ENCODE measurements at regions not wholly inside any gene's neighbourhood (a gene's known extent, or its start where the extent isn't known, plus 50 kb on each side); places are given as distances from the start of the nearest gene placed in this dataset.

GRCh38 chr1:168897249-168897648 is 168.2 kb upstream of the DPT start:
- Mint-ChIP-seq H3K9me3 (no peaks in the 10 kb centered on the region), H3K4me3 (no peak overlapping the region), H3K27ac (no peak overlapping the region), H3K36me3 (ENCODE audit: low read depth) (no peaks in the 10 kb centered on the region), H3K4me1 (no peaks in the 10 kb centered on the region), H3K27me3 (peaks cover 31% of the 10 kb centered on the region)
- CTCF ChIA-PET, result no interaction called here
- POLR2A ChIA-PET, result no interaction called here
- no peak for DNase-seq

DNA sequence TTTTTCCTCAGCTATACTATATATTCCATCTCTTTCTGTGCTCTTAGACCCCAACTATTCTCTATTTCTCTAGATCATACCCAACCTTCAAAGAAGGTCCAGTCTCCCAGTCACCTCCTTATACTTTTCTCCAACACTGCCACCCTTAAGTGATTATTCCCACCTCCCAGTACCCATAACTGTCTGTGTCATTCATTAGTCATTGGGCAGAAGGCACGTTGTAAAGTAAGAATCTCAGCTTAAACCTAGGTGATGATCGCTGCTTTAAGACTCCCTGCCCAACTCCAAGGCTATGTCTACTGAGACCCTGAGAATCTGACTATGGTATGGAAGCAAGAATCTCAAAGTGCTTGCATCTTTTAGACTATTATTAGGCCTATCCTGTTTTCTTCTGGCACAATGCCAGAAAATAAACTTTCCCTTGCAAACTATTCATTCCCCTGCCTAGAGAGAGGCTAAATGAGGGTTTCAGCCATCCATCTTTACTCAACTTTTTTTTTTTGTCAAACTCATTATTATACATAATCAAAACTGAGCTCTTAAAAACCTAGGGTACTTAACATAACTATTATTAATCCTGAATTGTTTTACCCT is 174.3 kb upstream of the DPT start:
- Mint-ChIP-seq H3K27me3 (peaks cover 6% of the 10 kb centered on the region), H3K9me3 (no peaks in the 10 kb centered on the region), H3K4me3 (no peak overlapping the region), H3K27ac (no peak overlapping the region), H3K36me3 (ENCODE audit: low read depth) (no peaks in the 10 kb centered on the region), H3K4me1 (no peaks in the 10 kb centered on the region)
- CTCF ChIA-PET, result no interaction called here
- POLR2A ChIA-PET, result no interaction called here
- no peak for DNase-seq

GRCh38 chr1:168905633-168906032 is 176.6 kb upstream of the DPT start:
- Mint-ChIP-seq H3K9me3 (no peaks in the 10 kb centered on the region), H3K36me3 (ENCODE audit: low read depth) (no peaks in the 10 kb centered on the region), H3K4me1 (no peaks in the 10 kb centered on the region), H3K27ac (no peak overlapping the region), H3K27me3 (peaks cover 8% of the 10 kb centered on the region), H3K4me3 (no peak overlapping the region)
- DNase-seq, result no peak
- POLR2A ChIA-PET, result no interaction called here
- CTCF ChIA-PET, result no interaction called here

- Mint-ChIP-seq H3K4me1 (no peaks in the 10 kb centered on the region), H3K27me3 (peaks cover 5% of the 10 kb centered on the region), H3K36me3 (ENCODE audit: low read depth) (no peaks in the 10 kb centered on the region), H3K27ac (no peak overlapping the region), H3K4me3 (no peak overlapping the region), H3K9me3 (no peaks in the 10 kb centered on the region)
- ChIA-PET POLR2A (no interaction called here), CTCF (no interaction called here)
- DNase-seq, result no peak
Observed at GRCh38 chr1:168906367-168906766, 177.4 kb upstream of the DPT start.

DNA sequence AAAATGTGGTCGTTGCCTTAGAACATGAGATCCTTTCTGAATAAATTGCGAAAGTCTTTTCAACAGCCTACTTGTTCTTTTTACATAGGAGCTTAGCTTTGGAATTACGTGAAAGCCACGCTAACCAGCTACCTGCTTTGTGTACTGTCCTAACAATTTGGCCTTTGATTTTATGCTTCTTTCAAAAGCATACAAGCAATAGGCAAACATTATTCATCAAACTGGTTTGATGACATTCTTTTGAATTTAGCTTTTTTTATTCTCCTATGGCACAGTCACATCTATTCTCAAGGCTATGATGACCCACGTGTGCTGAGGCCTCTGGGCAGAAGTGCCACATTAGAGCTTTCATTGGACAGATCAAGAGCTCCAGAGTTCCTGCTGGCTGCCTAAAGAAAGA is 178.0 kb upstream of the DPT start:
- DNase-seq, result no peak
- Mint-ChIP-seq H3K4me1 (no peaks in the 10 kb centered on the region), H3K36me3 (ENCODE audit: low read depth) (no peaks in the 10 kb centered on the region), H3K4me3 (no peak overlapping the region), H3K9me3 (no peaks in the 10 kb centered on the region), H3K27me3 (peaks cover 4% of the 10 kb centered on the region), H3K27ac (no peak overlapping the region)
- ChIA-PET CTCF (no interaction called here), POLR2A (no interaction called here)

GRCh38 chr1:168907786-168908348 is 178.9 kb upstream of the DPT start:
- POLR2A ChIA-PET, result no interaction called here

DNA sequence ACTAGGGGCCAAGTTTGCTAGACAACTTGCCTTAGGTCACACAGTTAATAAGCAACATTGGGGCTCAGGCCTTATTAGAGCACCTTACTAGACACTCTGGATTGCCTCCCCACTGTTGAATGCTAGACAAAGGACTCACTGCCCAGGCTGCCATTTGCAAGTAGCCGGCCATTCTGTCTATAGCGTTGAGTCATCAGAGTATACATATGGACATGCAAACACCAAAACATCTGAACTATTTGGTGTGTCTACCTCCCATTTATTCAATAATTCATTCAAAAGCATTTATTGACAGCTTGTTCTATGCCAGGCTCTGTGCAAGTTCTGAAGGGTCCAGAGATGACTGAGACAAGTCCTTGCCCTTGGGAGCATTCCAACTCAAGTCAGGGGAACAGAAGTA is 181.4 kb upstream of the DPT start:
- H3K27ac Mint-ChIP-seq, result no peak overlapping the region
- no peaks in the 10 kb centered on the region for H3K9me3 Mint-ChIP-seq
- CTCF ChIA-PET, result no interaction called here
- DNase-seq, result no peak
- no peaks in the 10 kb centered on the region for H3K4me1 Mint-ChIP-seq
- no peaks in the 10 kb centered on the region for H3K36me3 Mint-ChIP-seq (ENCODE audit: low read depth)
- peaks cover 4% of the 10 kb centered on the region for H3K27me3 Mint-ChIP-seq
- no peak overlapping the region for H3K4me3 Mint-ChIP-seq
- POLR2A ChIA-PET, result no interaction called here

More at GRCh38 chr1:168907786-168908348, 178.9 kb upstream of the DPT start:
- no peak for DNase-seq
- peaks cover 4% of the 10 kb centered on the region for H3K27me3 Mint-ChIP-seq
- no peaks in the 10 kb centered on the region for H3K36me3 Mint-ChIP-seq (ENCODE audit: low read depth)
- no peak overlapping the region for H3K27ac Mint-ChIP-seq
- H3K4me3 Mint-ChIP-seq, result no peak overlapping the region
- no peaks in the 10 kb centered on the region for H3K9me3 Mint-ChIP-seq
- no peaks in the 10 kb centered on the region for H3K4me1 Mint-ChIP-seq
- CTCF ChIA-PET, result no interaction called here

- Mint-ChIP-seq H3K27me3 (peaks cover 4% of the 10 kb centered on the region), H3K36me3 (ENCODE audit: low read depth) (no peaks in the 10 kb centered on the region)
- POLR2A ChIA-PET, result no interaction called here
Observed at GRCh38 chr1:168911370-168911769, 182.4 kb upstream of the DPT start.

GRCh38 chr1:168913711-168914463 is 184.9 kb upstream of the DPT start:
- ChIA-PET POLR2A (no interaction called here), CTCF (no interaction called here)
- no peak overlapping the region for H3K4me3 Mint-ChIP-seq
- no peak overlapping the region for H3K27ac Mint-ChIP-seq
- no peaks in the 10 kb centered on the region for H3K36me3 Mint-ChIP-seq (ENCODE audit: low read depth)
- no peaks in the 10 kb centered on the region for H3K4me1 Mint-ChIP-seq
- no peak for DNase-seq
- H3K9me3 Mint-ChIP-seq, result no peaks in the 10 kb centered on the region
- H3K27me3 Mint-ChIP-seq, result peaks cover 2% of the 10 kb centered on the region

More at GRCh38 chr1:168911370-168911769, 182.4 kb upstream of the DPT start:
- no peak overlapping the region for H3K4me3 Mint-ChIP-seq
- DNase-seq, result no peak
- no peaks in the 10 kb centered on the region for H3K4me1 Mint-ChIP-seq
- H3K27ac Mint-ChIP-seq, result no peak overlapping the region
- CTCF ChIA-PET, result interaction anchor here (0.7 kb wide), 1 partner anchor 46 kb away, joined by 3 read pairs; no protein-coding TSS in a partner anchor
- no peaks in the 10 kb centered on the region for H3K9me3 Mint-ChIP-seq

DNA sequence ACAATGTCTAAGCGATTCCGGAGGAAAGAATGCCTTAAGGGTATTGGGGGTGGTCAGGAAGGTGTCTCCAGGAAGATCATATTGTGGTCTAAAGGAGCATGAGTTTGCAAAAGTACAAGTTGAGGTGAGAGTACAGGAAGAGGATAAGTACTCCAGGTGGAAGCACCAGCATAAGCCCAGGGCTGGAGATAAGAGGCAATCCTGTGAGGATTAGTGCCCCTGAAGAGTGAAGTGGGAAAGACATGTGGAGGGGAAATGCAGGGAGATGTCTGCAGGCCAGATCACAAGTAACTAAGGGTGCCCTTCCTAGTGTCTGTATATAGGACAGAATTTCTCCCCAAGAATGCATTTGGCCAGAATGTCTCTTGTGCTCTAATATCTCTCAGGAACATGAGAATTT is 188.3 kb upstream of the DPT start:
- ChIA-PET POLR2A (no interaction called here), CTCF (no interaction called here)
- Mint-ChIP-seq H3K27me3 (no peaks in the 10 kb centered on the region), H3K27ac (no peak overlapping the region), H3K4me1 (peaks cover 13% of the 10 kb centered on the region), H3K36me3 (ENCODE audit: low read depth) (no peaks in the 10 kb centered on the region), H3K4me3 (no peak overlapping the region), H3K9me3 (no peaks in the 10 kb centered on the region)
- no peak for DNase-seq

DNA sequence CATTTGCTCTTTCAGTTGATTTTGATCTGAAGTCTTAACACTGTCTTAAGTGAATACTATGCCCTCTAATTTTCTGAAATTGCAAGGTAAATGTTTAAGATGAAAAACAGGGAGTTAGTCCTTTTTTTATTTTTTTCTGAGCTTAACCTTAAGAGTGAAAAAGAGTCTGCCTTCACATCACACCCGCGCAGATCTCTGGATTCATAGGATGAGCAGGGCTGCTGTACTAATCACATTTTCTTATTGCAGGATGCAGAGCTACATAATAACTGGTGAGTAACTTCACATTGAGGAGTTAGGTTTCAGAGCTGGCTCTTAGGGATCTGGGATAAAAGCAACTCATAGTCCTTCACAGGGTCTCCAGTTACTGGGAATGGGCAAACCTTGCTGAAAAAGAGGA is 188.7 kb upstream of the ATP1B1 start:
- H3K9me3 Mint-ChIP-seq, result no peaks in the 10 kb centered on the region
- POLR2A ChIA-PET, result no interaction called here

DNA sequence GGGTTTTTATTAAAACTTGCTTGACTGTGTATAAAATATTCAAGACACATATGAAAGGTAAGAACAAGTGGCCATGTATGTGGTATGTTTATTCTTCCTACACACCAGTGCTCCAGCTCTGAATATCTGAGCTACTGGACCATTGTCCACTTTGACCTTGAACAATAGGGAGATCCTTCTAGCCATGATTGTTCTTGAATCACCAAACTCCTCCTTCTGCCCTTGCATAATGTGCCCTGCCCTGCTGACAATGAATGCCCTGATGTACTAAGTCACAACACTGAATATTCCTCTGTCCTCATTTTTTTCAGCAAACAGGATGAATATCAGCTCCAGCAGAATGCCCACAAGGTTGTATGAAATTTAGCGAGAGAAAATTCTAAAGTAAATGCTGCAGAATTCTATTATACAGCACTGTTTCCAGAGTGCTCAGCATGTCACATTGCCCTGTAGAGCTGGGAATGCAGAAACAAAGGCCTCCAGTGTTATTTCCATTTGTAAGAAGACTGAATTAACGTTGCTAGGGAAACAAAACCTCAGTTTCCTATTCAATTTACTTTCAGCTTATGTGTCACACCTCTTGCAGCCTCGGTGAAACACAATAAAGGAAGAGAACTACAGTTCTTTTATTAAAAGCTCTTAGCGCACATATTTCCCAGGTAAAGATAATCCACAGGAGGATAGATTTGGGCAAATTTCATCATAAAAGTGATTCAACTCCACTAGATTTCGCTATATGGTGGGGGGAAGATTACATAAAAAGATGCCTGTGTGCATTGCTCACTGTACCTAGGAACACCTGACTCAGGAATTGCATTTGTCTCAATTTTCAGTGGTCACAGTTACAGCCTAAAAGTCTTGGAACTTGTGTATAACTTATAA is 187.4 kb upstream of the ATP1B1 start:
- Mint-ChIP-seq H3K27ac (no peak overlapping the region), H3K4me1 (peaks cover 14% of the 10 kb centered on the region), H3K27me3 (no peaks in the 10 kb centered on the region), H3K4me3 (no peak overlapping the region), H3K36me3 (ENCODE audit: low read depth) (no peaks in the 10 kb centered on the region), H3K9me3 (no peaks in the 10 kb centered on the region)
- ChIA-PET POLR2A (no interaction called here), CTCF (no interaction called here)
- no peak for DNase-seq

More for the DNA sequence above, 188.7 kb upstream of the ATP1B1 start:
- Mint-ChIP-seq H3K4me3 (no peak overlapping the region), H3K27ac (no peak overlapping the region), H3K4me1 (peaks cover 14% of the 10 kb centered on the region), H3K36me3 (ENCODE audit: low read depth) (no peaks in the 10 kb centered on the region), H3K27me3 (no peaks in the 10 kb centered on the region)
- no peak for DNase-seq
- CTCF ChIA-PET, result no interaction called here

GRCh38 chr1:168920456-168921094 is 185.9 kb upstream of the ATP1B1 start:
- Mint-ChIP-seq H3K27ac (no peak overlapping the region), H3K36me3 (ENCODE audit: low read depth) (no peaks in the 10 kb centered on the region), H3K4me3 (no peak overlapping the region), H3K9me3 (no peaks in the 10 kb centered on the region), H3K27me3 (peaks cover 2% of the 10 kb centered on the region), H3K4me1 (peaks cover 14% of the 10 kb centered on the region)
- ChIA-PET CTCF (no interaction called here), POLR2A (no interaction called here)
- no peak for DNase-seq
